K562 (cell line): ENCODE measurements at regions not wholly inside any gene's neighbourhood (a gene's known extent, or its start where the extent isn't known, plus 50 kb on each side); places are given as distances from the start of the nearest gene placed in this dataset.

Source experiments
- CC2D1A ChIP-seq: fragments of 450-650 bp; IDR thresholded peaks from 2 replicates; pipeline ENCODE4 v1.6.1; 2017; ENCODE audit warnings: mild to moderate bottlenecking
- FOSL1 ChIP-seq: fragments of 200-800 bp; sonication (Bioruptor generic); conservative IDR thresholded peaks from 2 replicates; pipeline ENCODE4 v1.6.1; 2016; ENCODE audit warnings: missing genetic modification characterization, missing compliant biosample characterization
- GTF2E2 ChIP-seq: fragments of 200-800 bp; sonication (Bioruptor generic); IDR thresholded peaks from 2 replicates; pipeline ENCODE4 v1.6.1; 2016; ENCODE audit warnings: missing genetic modification characterization, missing compliant biosample characterization
- GTF3C2 ChIP-seq: IDR thresholded peaks from 3 replicates; pipeline ENCODE4 v1.6.1; 2011; ENCODE audit warnings: borderline replicate concordance, mild to moderate bottlenecking, moderate library complexity; ENCODE audit not compliant: insufficient read length; ENCODE audit errors: extremely low read depth
- JUN ChIP-seq, 2 experiments: sonication (generic) in 1 of 2; formaldehyde crosslinking in 1 of 2; IDR thresholded peaks; 2 replicates each; pipeline versions ENCODE4 v1.6.1 to v1.8.0; 2012 to 2022; ENCODE audit warnings: borderline replicate concordance in 2 of 2, mild to moderate bottlenecking in 2 of 2, improper control_type of control experiment in 1 of 2, low read depth in 1 of 2, low read length in 1 of 2, missing genetic modification reagents in 1 of 2
- KHSRP ChIP-seq: fragments of 450-650 bp; IDR thresholded peaks from 2 replicates; pipeline ENCODE4 v1.6.1; 2017
- MEF2D ChIP-seq: conservative IDR thresholded peaks from 2 replicates; pipeline ENCODE4 v1.6.1; 2016; ENCODE audit warnings: low read depth, missing genetic modification characterization, missing compliant biosample characterization
- RBM15 ChIP-seq: fragments of 200-400 bp; formaldehyde crosslinking; IDR thresholded peaks from 2 replicates; pipeline ENCODE4 v1.6.1; 2018; ENCODE audit warnings: mild to moderate bottlenecking, low read length, moderate library complexity; ENCODE audit not compliant: insufficient read depth
- SMC3 ChIP-seq: conservative IDR thresholded peaks from 2 replicates; pipeline ENCODE4 v1.6.1; 2011; ENCODE audit warnings: low read depth, low read length, improper control_type of control experiment; ENCODE audit not compliant: insufficient read depth
- SUPT5H ChIP-seq: fragments of 450-650 bp; IDR thresholded peaks from 2 replicates; pipeline ENCODE4 v1.6.1; 2016
- TCFL5 ChIP-seq: fragments of 250-450 bp; sonication (Bioruptor Pico); conservative IDR thresholded peaks from 2 replicates; pipeline ENCODE4 v1.6.1; 2021; ENCODE audit warnings: mild to moderate bottlenecking, moderate library complexity, matching md5 sums
- TF ChIP-seq, protein P1 (sequence below), 3 experiments: fragments of 200-800 bp in 1 of 3; fragments of 250-450 bp in 1 of 3; fragments of 450-650 bp in 1 of 3; sonication (Bioruptor Pico) in 1 of 3; sonication (Bioruptor generic) in 1 of 3; formaldehyde crosslinking in 1 of 3; IDR thresholded peaks; 2 replicates each; pipeline versions ENCODE4 v1.6.1 to v1.8.0; 2016 to 2022; ENCODE audit warnings: mild to moderate bottlenecking in 2 of 3, missing genetic modification characterization in 2 of 3, missing compliant biosample characterization in 1 of 3, moderate library complexity in 1 of 3
- TF ChIP-seq, protein P2 (sequence below): sonication (generic); formaldehyde crosslinking; IDR thresholded peaks from 2 replicates; pipeline ENCODE4 v1.9.0; 2022; ENCODE audit warnings: mild to moderate bottlenecking, missing genetic modification reagents
- TF ChIP-seq, protein P3 (sequence below), 2 experiments: fragments of 450-650 bp; conservative IDR thresholded peaks; 2 replicates each; pipeline ENCODE4 v1.6.1; 2017; ENCODE audit warnings: mild to moderate bottlenecking in 2 of 2, moderate library complexity in 2 of 2
- TF ChIP-seq, protein P4 (sequence below), 3 experiments: IDR thresholded peaks in 2 of 3; conservative IDR thresholded peaks in 1 of 3; 2 replicates each; pipeline ENCODE4 v1.5.1; 2011 to 2012; ENCODE audit warnings: low read length in 3 of 3, mild to moderate bottlenecking in 3 of 3, control low read depth in 2 of 3, improper control_type of control experiment in 1 of 3, inconsistent platforms in 1 of 3, low read depth in 1 of 3, mixed read lengths in 1 of 3, moderate library complexity in 1 of 3; ENCODE audit not compliant: insufficient read depth in 2 of 3

DNA sequence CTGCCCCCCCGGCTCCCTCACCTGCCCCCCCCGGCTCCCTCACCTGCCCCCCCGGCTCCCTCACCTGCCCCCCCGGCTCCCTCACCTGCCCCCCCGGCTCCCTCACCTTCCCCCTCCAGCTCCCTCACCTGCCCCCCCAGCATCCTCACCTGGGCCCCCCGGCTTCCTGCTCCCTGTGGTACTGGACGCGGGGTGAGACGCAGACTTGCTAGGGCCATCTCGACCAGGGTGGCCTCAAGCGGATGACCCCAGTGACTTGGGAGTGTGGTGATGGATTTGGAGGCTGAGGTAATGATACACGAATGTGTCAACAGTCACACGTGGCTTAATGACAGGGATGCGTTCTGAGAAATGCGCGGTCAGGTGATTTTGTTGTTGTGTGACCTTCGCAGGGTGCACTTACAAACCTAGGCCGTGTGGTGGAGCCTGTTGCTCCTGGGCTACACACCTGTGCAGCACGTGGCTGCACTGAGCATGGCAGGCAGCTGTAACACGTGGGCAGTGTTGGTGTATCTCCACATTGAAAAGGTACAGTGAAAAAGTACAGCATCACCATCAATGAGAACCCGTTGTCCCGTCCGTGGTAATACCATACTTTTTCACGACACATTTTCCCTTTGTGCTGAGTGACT lies 197.8 kb downstream of the TEX29 start (continued):
- TF ChIP-seq CC2D1A (no peak), RBM15 (no peak), GTF3C2 (no peak), SUPT5H (no peak), MEF2D (tag) (no peak), FOSL1 (tag) (no peak), GTF2E2 (no peak), KHSRP (no peak), JUN (IDR thresholded peaks at IDR 0.05; ENCODE audit: borderline replicate concordance, low read depth, low read length) (no peak), JUN (CRISPR knock-in tag; IDR thresholded peaks at IDR 0.05; ENCODE audit: borderline replicate concordance) (no peak), TCFL5 (CRISPR knock-in tag) (no peak), SMC3 (no peak)
- TF ChIP-seq, protein P1, sequence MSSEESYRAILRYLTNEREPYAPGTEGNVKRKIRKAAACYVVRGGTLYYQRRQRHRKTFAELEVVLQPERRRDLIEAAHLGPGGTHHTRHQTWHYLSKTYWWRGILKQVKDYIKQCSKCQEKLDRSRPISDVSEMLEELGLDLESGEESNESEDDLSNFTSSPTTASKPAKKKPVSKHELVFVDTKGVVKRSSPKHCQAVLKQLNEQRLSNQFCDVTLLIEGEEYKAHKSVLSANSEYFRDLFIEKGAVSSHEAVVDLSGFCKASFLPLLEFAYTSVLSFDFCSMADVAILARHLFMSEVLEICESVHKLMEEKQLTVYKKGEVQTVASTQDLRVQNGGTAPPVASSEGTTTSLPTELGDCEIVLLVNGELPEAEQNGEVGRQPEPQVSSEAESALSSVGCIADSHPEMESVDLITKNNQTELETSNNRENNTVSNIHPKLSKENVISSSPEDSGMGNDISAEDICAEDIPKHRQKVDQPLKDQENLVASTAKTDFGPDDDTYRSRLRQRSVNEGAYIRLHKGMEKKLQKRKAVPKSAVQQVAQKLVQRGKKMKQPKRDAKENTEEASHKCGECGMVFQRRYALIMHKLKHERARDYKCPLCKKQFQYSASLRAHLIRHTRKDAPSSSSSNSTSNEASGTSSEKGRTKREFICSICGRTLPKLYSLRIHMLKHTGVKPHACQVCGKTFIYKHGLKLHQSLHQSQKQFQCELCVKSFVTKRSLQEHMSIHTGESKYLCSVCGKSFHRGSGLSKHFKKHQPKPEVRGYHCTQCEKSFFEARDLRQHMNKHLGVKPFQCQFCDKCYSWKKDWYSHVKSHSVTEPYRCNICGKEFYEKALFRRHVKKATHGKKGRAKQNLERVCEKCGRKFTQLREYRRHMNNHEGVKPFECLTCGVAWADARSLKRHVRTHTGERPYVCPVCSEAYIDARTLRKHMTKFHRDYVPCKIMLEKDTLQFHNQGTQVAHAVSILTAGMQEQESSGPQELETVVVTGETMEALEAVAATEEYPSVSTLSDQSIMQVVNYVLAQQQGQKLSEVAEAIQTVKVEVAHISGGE (CRISPR knock-in tag; IDR thresholded peaks at IDR 0.05): no peak
- TF ChIP-seq, protein P2, sequence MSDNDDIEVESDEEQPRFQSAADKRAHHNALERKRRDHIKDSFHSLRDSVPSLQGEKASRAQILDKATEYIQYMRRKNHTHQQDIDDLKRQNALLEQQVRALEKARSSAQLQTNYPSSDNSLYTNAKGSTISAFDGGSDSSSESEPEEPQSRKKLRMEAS: 0 out of 2 replicates have a peak, but pooled peaks have one; percentile 16
- TF ChIP-seq, protein P3, sequence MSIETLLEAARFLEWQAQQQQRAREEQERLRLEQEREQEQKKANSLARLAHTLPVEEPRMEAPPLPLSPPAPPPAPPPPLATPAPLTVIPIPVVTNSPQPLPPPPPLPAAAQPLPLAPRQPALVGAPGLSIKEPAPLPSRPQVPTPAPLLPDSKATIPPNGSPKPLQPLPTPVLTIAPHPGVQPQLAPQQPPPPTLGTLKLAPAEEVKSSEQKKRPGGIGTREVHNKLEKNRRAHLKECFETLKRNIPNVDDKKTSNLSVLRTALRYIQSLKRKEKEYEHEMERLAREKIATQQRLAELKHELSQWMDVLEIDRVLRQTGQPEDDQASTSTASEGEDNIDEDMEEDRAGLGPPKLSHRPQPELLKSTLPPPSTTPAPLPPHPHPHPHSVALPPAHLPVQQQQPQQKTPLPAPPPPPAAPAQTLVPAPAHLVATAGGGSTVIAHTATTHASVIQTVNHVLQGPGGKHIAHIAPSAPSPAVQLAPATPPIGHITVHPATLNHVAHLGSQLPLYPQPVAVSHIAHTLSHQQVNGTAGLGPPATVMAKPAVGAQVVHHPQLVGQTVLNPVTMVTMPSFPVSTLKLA (conservative IDR thresholded peaks at IDR 0.05): 0 out of 4 replicates have a peak, but pooled peaks of 1 of the 2 experiments have one; percentile 27
- TF ChIP-seq, protein P4, sequence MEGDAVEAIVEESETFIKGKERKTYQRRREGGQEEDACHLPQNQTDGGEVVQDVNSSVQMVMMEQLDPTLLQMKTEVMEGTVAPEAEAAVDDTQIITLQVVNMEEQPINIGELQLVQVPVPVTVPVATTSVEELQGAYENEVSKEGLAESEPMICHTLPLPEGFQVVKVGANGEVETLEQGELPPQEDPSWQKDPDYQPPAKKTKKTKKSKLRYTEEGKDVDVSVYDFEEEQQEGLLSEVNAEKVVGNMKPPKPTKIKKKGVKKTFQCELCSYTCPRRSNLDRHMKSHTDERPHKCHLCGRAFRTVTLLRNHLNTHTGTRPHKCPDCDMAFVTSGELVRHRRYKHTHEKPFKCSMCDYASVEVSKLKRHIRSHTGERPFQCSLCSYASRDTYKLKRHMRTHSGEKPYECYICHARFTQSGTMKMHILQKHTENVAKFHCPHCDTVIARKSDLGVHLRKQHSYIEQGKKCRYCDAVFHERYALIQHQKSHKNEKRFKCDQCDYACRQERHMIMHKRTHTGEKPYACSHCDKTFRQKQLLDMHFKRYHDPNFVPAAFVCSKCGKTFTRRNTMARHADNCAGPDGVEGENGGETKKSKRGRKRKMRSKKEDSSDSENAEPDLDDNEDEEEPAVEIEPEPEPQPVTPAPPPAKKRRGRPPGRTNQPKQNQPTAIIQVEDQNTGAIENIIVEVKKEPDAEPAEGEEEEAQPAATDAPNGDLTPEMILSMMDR (IDR thresholded peaks at IDR 0.05 in 2 of 3, conservative IDR thresholded peaks at IDR 0.05 in 1 of 3; ENCODE audit: insufficient read depth in 2 of 3, low read depth in 1 of 3, low read length in 3 of 3): peak in 1 of 3 experiments; percentile 22; a peak in 1 of 6 replicates
